HEK293T (cell line): ENCODE measurements at regions not wholly inside any gene's neighbourhood (a gene's known extent, or its start where the extent isn't known, plus 50 kb on each side); places are given as distances from the start of the nearest gene placed in this dataset.

ENCODE experiments used
- CTBP1 ChIP-seq: fragments of 450-650 bp; IDR thresholded peaks from 2 replicates; pipeline ENCODE4 v1.6.1; 2016; ENCODE audit warnings: borderline replicate concordance
- TARDBP ChIP-seq: fragments of 450-650 bp; IDR thresholded peaks from 2 replicates; pipeline ENCODE4 v1.6.1; 2016

GRCh38 chr6:112695001-112695400 lies 347.9 kb downstream of the RFPL4B start:
- no peak for TF ChIP-seq TARDBP
- no peak for TF ChIP-seq CTBP1
